Upper lobe of left lung (tissue), 4 donors: ENCODE measurements at regions not wholly inside any gene's neighbourhood (a gene's known extent, or its start where the extent isn't known, plus 50 kb on each side); places are given as distances from the start of the nearest gene placed in this dataset.

Experiments
- CTCF ChIP-seq, 6 experiments: fragments of 450-650 bp in 4 of 6; fragments of 200-600 bp in 2 of 6; sonication (generic) in 2 of 6; IDR thresholded peaks; one replicate each; pipeline ENCODE4 v1.5.1; 2016 to 2019; ENCODE audit warnings: antibody characterized with exemption in 6 of 6
- EP300 ChIP-seq, 4 donors: sonication (generic); formaldehyde crosslinking; IDR thresholded peaks; one replicate each; pipeline ENCODE4 v1.5.1; 2017; ENCODE audit warnings: antibody characterized with exemption in 4 of 4, control low read depth in 2 of 4

- no peak for TF ChIP-seq CTCF (IDR thresholded peaks at IDR 0.05)
- TF ChIP-seq EP300 (IDR thresholded peaks at IDR 0.05): no peak
These were observed 201.8 kb upstream of the NDST4 start for GRCh38 chr4:115315182-115315581.
